ENCODE measurements at regions not wholly inside any gene's neighbourhood (a gene's known extent, or its start where the extent isn't known, plus 50 kb on each side); places are given as distances from the start of the nearest gene placed in this dataset.

DNA sequence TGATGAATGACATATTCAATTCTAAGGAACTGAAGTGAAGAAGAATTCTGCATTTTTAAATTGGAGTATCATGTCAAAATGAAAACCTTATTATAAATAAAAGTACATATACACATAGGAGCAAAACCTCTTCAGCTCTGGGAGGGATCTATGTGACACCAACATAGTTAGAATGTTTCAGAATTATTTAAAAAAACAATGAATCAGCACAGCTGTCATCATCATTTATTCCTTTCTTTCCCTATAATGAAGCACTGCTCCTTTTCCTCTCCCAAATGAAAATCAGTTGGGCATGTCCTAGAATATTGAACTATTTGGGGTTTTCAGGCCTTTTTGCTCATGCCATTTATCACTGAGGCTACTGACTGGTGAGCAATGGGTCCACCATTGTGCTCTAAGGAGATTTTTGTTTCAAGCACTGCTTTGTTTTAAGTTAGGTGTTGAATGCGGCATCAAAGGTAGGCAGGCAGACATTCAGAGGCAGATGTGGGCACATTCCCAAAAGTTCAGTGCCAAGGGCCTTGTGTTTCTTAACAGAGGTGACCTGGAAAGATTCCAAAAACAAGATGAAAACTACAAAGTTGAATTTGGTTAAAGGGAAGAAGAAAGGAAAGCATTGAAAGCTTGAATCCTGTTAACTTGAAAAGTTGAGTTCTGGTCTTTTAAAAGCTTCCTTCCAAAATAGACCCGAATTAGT, 126.4 kb upstream of the ADAMTSL1 start:
- no peak overlapping the region for H3K4me2 ChIP-seq (ENCODE audit: insufficient read depth, low read length, poor library complexity, severe bottlenecking)
- H4K8ac ChIP-seq (ENCODE audit: low read depth, low read length) = no peak overlapping the region
- no peak overlapping the region for H2BK120ac ChIP-seq (ENCODE audit: low read depth, low read length)
- no peak overlapping the region for H3K18ac ChIP-seq (ENCODE audit: low read length)
- H3K79me1 ChIP-seq (ENCODE audit: low read depth, low read length) = no peaks in the 10 kb centered on the region
- no peaks in the 10 kb centered on the region for H3K36me3 ChIP-seq (replicated peaks in 1 of 2; ENCODE audit: control insufficient read depth in 2 of 2, insufficient read depth in 2 of 2, low read length in 2 of 2)
- no peak overlapping the region for H3K9ac ChIP-seq (ENCODE audit: low read depth, low read length, poor library complexity)
- no peaks in the 10 kb centered on the region for H3K9me3 ChIP-seq (replicated peaks in 1 of 2; ENCODE audit: control insufficient read depth in 2 of 2, insufficient read depth in 1 of 2, low read depth in 1 of 2, low read length in 2 of 2)
- no peaks in the 10 kb centered on the region for H3K27me3 ChIP-seq (ENCODE audit: control insufficient read depth in 3 of 3, insufficient read depth in 3 of 3, low read depth in 1 of 3, low read length in 3 of 3)
- H2BK5ac ChIP-seq (ENCODE audit: low read length) = no peak overlapping the region
- H3K4me1 ChIP-seq (ENCODE audit: control insufficient read depth in 2 of 2, insufficient read depth in 1 of 2, low read depth in 1 of 2, low read length in 2 of 2) = peaks cover 0 to 6% of the 10 kb centered on the region in 2 donors
- no peak overlapping the region for H2BK12ac ChIP-seq (ENCODE audit: low read length)
- H3K4me3 ChIP-seq (ENCODE audit: low read length in 2 of 2) = no peak overlapping the region
- H3K14ac ChIP-seq (ENCODE audit: low read length) = no peak overlapping the region
- WGBS, 2 donors (ENCODE audit: extremely low coverage in 2 of 2, insufficient read length in 2 of 2, insufficient replicate concordance in 1 of 2) = no CpG with 5 or more reads among the region's 2 CpGs
- H3K27ac ChIP-seq (replicated peaks; ENCODE audit: low read length) = no peak overlapping the region
- H3K23ac ChIP-seq (ENCODE audit: low read depth, low read length, poor library complexity) = no peak overlapping the region
- H2AK5ac ChIP-seq (ENCODE audit: low read depth, low read length) = no peak overlapping the region
- DNase-seq (ENCODE audit: low spot score) = no peak
- no peak overlapping the region for H4K91ac ChIP-seq (ENCODE audit: low read depth, low read length, poor library complexity)
- H3K4ac ChIP-seq (ENCODE audit: low read length) = no peak overlapping the region
- H2AFZ ChIP-seq (ENCODE audit: low read length) = no peak overlapping the region
- no peak overlapping the region for H2BK15ac ChIP-seq (ENCODE audit: low read length)

- no peak overlapping the region for H3K18ac ChIP-seq (ENCODE audit: low read length)
These were observed 125.9 kb upstream of the ADAMTSL1 start for GRCh38 chr9:18348083-18348475.

DNA sequence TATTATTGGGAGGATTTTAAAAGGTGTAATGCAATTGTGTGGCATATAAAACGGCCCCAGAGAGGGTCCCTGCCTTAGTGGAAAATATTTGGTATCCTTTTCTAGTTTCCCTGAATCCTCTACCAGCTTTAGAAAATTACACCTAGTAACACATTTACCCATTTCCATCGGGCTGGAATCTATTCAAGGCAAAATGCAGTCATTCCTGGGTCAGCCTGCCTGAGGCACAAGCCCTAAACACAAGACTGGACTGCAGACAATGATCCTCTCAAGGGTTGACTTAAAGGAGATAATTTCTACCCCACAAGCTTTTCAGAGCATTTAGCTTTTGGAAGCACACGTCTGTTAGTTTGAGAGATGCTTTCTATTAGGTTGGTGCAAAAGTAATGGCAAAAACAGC, 124.4 kb upstream of the ADAMTSL1 start:
- Histone ChIP-seq H2BK120ac (ENCODE audit: low read depth, low read length) (no peak overlapping the region), H2BK15ac (ENCODE audit: low read length) (no peak overlapping the region), H2AFZ (ENCODE audit: low read length) (no peak overlapping the region), H3K9ac (ENCODE audit: low read depth, low read length, poor library complexity) (no peak overlapping the region), H3K27me3 (ENCODE audit: control insufficient read depth in 3 of 3, insufficient read depth in 3 of 3, low read depth in 1 of 3, low read length in 3 of 3) (no peaks in the 10 kb centered on the region), H3K4me3 (ENCODE audit: low read length in 2 of 2) (no peak overlapping the region), H3K4ac (ENCODE audit: low read length) (no peak overlapping the region), H3K27ac (replicated peaks; ENCODE audit: low read length) (no peak overlapping the region), H3K18ac (ENCODE audit: low read length) (no peak overlapping the region), H3K4me1 (ENCODE audit: control insufficient read depth in 2 of 2, insufficient read depth in 1 of 2, low read depth in 1 of 2, low read length in 2 of 2) (peaks cover 0 to 6% of the 10 kb centered on the region in 2 donors), H3K36me3 (replicated peaks in 1 of 2; ENCODE audit: control insufficient read depth in 2 of 2, insufficient read depth in 2 of 2, low read length in 2 of 2) (no peaks in the 10 kb centered on the region), H3K23ac (ENCODE audit: low read depth, low read length, poor library complexity) (no peak overlapping the region), H2BK12ac (ENCODE audit: low read length) (no peak overlapping the region), H4K91ac (ENCODE audit: low read depth, low read length, poor library complexity) (no peak overlapping the region), H4K8ac (ENCODE audit: low read depth, low read length) (no peak overlapping the region), H3K9me3 (replicated peaks in 1 of 2; ENCODE audit: control insufficient read depth in 2 of 2, insufficient read depth in 1 of 2, low read depth in 1 of 2, low read length in 2 of 2) (no peaks in the 10 kb centered on the region), H3K14ac (ENCODE audit: low read length) (no peak overlapping the region), H3K4me2 (ENCODE audit: insufficient read depth, low read length, poor library complexity, severe bottlenecking) (no peak overlapping the region), H2BK5ac (ENCODE audit: low read length) (no peak overlapping the region), H2AK5ac (ENCODE audit: low read depth, low read length) (no peak overlapping the region), H3K79me1 (ENCODE audit: low read depth, low read length) (no peaks in the 10 kb centered on the region)
- DNase-seq (ENCODE audit: low spot score) = no peak
- WGBS, 2 donors (ENCODE audit: extremely low coverage in 2 of 2, insufficient read length in 2 of 2, insufficient replicate concordance in 1 of 2) = no CpG with 5 or more reads among the region's 3 CpGs

More at GRCh38 chr9:18348083-18348475, 125.9 kb upstream of the ADAMTSL1 start:
- Histone ChIP-seq H2AK5ac (ENCODE audit: low read depth, low read length) (no peak overlapping the region), H3K36me3 (replicated peaks in 1 of 2; ENCODE audit: control insufficient read depth in 2 of 2, insufficient read depth in 2 of 2, low read length in 2 of 2) (no peaks in the 10 kb centered on the region), H3K23ac (ENCODE audit: low read depth, low read length, poor library complexity) (no peak overlapping the region), H2BK5ac (ENCODE audit: low read length) (no peak overlapping the region), H3K4me3 (ENCODE audit: low read length in 2 of 2) (no peak overlapping the region), H3K79me1 (ENCODE audit: low read depth, low read length) (no peaks in the 10 kb centered on the region), H2BK120ac (ENCODE audit: low read depth, low read length) (no peak overlapping the region), H3K4ac (ENCODE audit: low read length) (no peak overlapping the region), H3K4me1 (ENCODE audit: control insufficient read depth in 2 of 2, insufficient read depth in 1 of 2, low read depth in 1 of 2, low read length in 2 of 2) (peaks cover 0 to 6% of the 10 kb centered on the region in 2 donors), H2AFZ (ENCODE audit: low read length) (no peak overlapping the region), H4K91ac (ENCODE audit: low read depth, low read length, poor library complexity) (no peak overlapping the region), H3K9ac (ENCODE audit: low read depth, low read length, poor library complexity) (no peak overlapping the region), H2BK15ac (ENCODE audit: low read length) (no peak overlapping the region), H2BK12ac (ENCODE audit: low read length) (no peak overlapping the region), H4K8ac (ENCODE audit: low read depth, low read length) (no peak overlapping the region), H3K4me2 (ENCODE audit: insufficient read depth, low read length, poor library complexity, severe bottlenecking) (no peak overlapping the region), H3K14ac (ENCODE audit: low read length) (no peak overlapping the region), H3K9me3 (replicated peaks in 1 of 2; ENCODE audit: control insufficient read depth in 2 of 2, insufficient read depth in 1 of 2, low read depth in 1 of 2, low read length in 2 of 2) (no peaks in the 10 kb centered on the region), H3K27ac (replicated peaks; ENCODE audit: low read length) (no peak overlapping the region), H3K27me3 (ENCODE audit: control insufficient read depth in 3 of 3, insufficient read depth in 3 of 3, low read depth in 1 of 3, low read length in 3 of 3) (no peaks in the 10 kb centered on the region)
- DNase-seq (ENCODE audit: low spot score) = no peak
- WGBS, 2 donors (ENCODE audit: extremely low coverage in 2 of 2, insufficient read length in 2 of 2, insufficient replicate concordance in 1 of 2) = no CpG with 5 or more reads among the region's 2 CpGs

DNA sequence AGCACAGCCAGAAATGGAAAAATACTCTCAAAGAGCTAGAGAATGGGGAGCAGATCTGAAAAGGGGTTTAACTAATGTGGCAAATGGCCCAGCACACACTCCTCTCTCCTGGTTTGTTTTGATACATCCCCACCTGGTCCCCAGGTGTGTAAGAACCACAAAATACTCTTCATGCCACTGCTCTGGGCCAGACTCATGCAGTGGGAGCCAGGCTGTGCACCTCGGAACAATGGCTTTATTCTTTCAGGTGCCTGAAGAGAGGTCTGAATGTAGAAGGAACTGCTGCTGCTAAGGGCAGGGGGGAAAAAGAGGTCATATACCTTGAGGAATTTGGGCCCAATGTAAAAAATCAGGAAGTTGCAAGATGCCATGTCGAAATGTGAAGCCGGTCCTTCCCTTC, 123.9 kb upstream of the ADAMTSL1 start:
- no peaks in the 10 kb centered on the region for H3K27me3 ChIP-seq (ENCODE audit: control insufficient read depth in 3 of 3, insufficient read depth in 3 of 3, low read depth in 1 of 3, low read length in 3 of 3)
- no peak for DNase-seq (ENCODE audit: low spot score)
- no peak overlapping the region for H2BK120ac ChIP-seq (ENCODE audit: low read depth, low read length)
- H4K91ac ChIP-seq (ENCODE audit: low read depth, low read length, poor library complexity) = no peak overlapping the region
- H4K8ac ChIP-seq (ENCODE audit: low read depth, low read length) = no peak overlapping the region
- no peak overlapping the region for H2BK5ac ChIP-seq (ENCODE audit: low read length)
- no peak overlapping the region for H2AFZ ChIP-seq (ENCODE audit: low read length)
- H2AK5ac ChIP-seq (ENCODE audit: low read depth, low read length) = no peak overlapping the region
- H3K4me2 ChIP-seq (ENCODE audit: insufficient read depth, low read length, poor library complexity, severe bottlenecking) = no peak overlapping the region
- H3K27ac ChIP-seq (replicated peaks; ENCODE audit: low read length) = no peak overlapping the region
- H3K23ac ChIP-seq (ENCODE audit: low read depth, low read length, poor library complexity) = no peak overlapping the region
- no peak overlapping the region for H3K18ac ChIP-seq (ENCODE audit: low read length)
- peaks cover 0 to 6% of the 10 kb centered on the region in 2 donors for H3K4me1 ChIP-seq (ENCODE audit: control insufficient read depth in 2 of 2, insufficient read depth in 1 of 2, low read depth in 1 of 2, low read length in 2 of 2)
- H3K79me1 ChIP-seq (ENCODE audit: low read depth, low read length) = no peaks in the 10 kb centered on the region
- no peaks in the 10 kb centered on the region for H3K36me3 ChIP-seq (replicated peaks in 1 of 2; ENCODE audit: control insufficient read depth in 2 of 2, insufficient read depth in 2 of 2, low read length in 2 of 2)
- H3K4ac ChIP-seq (ENCODE audit: low read length) = no peak overlapping the region
- H3K14ac ChIP-seq (ENCODE audit: low read length) = no peak overlapping the region
- H3K4me3 ChIP-seq (ENCODE audit: low read length in 2 of 2) = no peak overlapping the region
- H3K9ac ChIP-seq (ENCODE audit: low read depth, low read length, poor library complexity) = no peak overlapping the region
- H2BK15ac ChIP-seq (ENCODE audit: low read length) = no peak overlapping the region
- no peak overlapping the region for H2BK12ac ChIP-seq (ENCODE audit: low read length)
- no CpG with 5 or more reads among the region's 3 CpGs for WGBS, 2 donors (ENCODE audit: extremely low coverage in 2 of 2, insufficient read length in 2 of 2, insufficient replicate concordance in 1 of 2)
- no peaks in the 10 kb centered on the region for H3K9me3 ChIP-seq (replicated peaks in 1 of 2; ENCODE audit: control insufficient read depth in 2 of 2, insufficient read depth in 1 of 2, low read depth in 1 of 2, low read length in 2 of 2)
